IMR-90 (cell line): ENCODE measurements at regions not wholly inside any gene's neighbourhood (a gene's known extent, or its start where the extent isn't known, plus 50 kb on each side); places are given as distances from the start of the nearest gene placed in this dataset.

Experiments
- CEBPB ChIP-seq: IDR thresholded peaks from 2 replicates; pipeline ENCODE4 v1.6.1; 2012; ENCODE audit warnings: low read depth, low read length, improper control_type of control experiment
- MAZ ChIP-seq: IDR thresholded peaks from 2 replicates; pipeline ENCODE4 v1.6.1; 2012; ENCODE audit warnings: low read depth, mild to moderate bottlenecking, low read length, improper control_type of control experiment, moderate library complexity, borderline replicate concordance
- NFE2L2 ChIP-seq: fragments of 150-350 bp; IDR thresholded peaks from 2 replicates; pipeline ENCODE4 v1.6.1; 2016; ENCODE audit warnings: low read depth, mild to moderate bottlenecking, low read length
- RAD21 ChIP-seq: IDR thresholded peaks from 2 replicates; pipeline ENCODE4 v1.6.1; 2012; ENCODE audit warnings: low read length, improper control_type of control experiment
- RFX5 ChIP-seq: IDR thresholded peaks from 2 replicates; pipeline ENCODE4 v1.8.0; 2012; ENCODE audit warnings: low read depth, mild to moderate bottlenecking, low read length, moderate library complexity
- SMC3 ChIP-seq: fragments of 150-350 bp; IDR thresholded peaks from 2 replicates; pipeline ENCODE4 v1.6.1; 2016; ENCODE audit warnings: low read depth, mild to moderate bottlenecking, antibody characterized with exemption, low read length, moderate library complexity
- TF ChIP-seq, protein P1 (sequence below): conservative IDR thresholded peaks from 2 replicates; pipeline ENCODE4 v1.5.1; 2012; ENCODE audit warnings: mild to moderate bottlenecking, low read depth, low read length, improper control_type of control experiment
- TF ChIP-seq, protein P2 (sequence below): fragments of 150-350 bp; IDR thresholded peaks from 2 replicates; pipeline ENCODE4 v1.6.1; 2017; ENCODE audit warnings: mild to moderate bottlenecking, antibody characterized with exemption, low read length, low read depth
- TF ChIP-seq, protein P3 (sequence below): fragments of 150-350 bp; IDR thresholded peaks from 2 replicates; pipeline ENCODE4 v1.6.1; 2016; ENCODE audit warnings: low read depth, mild to moderate bottlenecking, low read length, moderate library complexity, borderline replicate concordance

DNA sequence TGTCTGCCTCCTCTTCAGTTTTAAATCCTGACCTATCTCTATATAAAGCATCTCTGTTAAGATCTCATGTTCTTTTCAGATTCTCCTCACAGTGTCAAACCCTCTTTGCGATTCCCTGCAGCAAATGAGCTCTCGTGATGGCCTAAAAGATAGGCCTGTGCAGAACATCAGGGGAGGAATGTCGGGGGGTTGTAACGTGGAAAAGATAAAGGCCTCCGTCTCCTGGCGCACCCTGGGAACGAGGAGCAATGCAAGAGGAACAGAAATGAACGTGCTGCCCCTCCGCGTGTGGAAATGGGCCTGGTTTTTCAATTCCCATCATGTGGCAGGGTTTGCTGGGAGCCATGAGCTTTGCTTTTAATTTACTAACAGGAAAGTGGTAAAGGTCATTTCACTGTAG, 285.0 kb upstream of the TPM1 start:
- TF ChIP-seq, protein P1, sequence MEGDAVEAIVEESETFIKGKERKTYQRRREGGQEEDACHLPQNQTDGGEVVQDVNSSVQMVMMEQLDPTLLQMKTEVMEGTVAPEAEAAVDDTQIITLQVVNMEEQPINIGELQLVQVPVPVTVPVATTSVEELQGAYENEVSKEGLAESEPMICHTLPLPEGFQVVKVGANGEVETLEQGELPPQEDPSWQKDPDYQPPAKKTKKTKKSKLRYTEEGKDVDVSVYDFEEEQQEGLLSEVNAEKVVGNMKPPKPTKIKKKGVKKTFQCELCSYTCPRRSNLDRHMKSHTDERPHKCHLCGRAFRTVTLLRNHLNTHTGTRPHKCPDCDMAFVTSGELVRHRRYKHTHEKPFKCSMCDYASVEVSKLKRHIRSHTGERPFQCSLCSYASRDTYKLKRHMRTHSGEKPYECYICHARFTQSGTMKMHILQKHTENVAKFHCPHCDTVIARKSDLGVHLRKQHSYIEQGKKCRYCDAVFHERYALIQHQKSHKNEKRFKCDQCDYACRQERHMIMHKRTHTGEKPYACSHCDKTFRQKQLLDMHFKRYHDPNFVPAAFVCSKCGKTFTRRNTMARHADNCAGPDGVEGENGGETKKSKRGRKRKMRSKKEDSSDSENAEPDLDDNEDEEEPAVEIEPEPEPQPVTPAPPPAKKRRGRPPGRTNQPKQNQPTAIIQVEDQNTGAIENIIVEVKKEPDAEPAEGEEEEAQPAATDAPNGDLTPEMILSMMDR: no peak
- TF ChIP-seq, protein P2, sequence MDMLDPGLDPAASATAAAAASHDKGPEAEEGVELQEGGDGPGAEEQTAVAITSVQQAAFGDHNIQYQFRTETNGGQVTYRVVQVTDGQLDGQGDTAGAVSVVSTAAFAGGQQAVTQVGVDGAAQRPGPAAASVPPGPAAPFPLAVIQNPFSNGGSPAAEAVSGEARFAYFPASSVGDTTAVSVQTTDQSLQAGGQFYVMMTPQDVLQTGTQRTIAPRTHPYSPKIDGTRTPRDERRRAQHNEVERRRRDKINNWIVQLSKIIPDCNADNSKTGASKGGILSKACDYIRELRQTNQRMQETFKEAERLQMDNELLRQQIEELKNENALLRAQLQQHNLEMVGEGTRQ: no peak
- TF ChIP-seq RAD21 (no peak), CEBPB (no peak), SMC3 (no peak), MAZ (no peak), RFX5 (no peak), NFE2L2 (no peak)
- TF ChIP-seq, protein P3, sequence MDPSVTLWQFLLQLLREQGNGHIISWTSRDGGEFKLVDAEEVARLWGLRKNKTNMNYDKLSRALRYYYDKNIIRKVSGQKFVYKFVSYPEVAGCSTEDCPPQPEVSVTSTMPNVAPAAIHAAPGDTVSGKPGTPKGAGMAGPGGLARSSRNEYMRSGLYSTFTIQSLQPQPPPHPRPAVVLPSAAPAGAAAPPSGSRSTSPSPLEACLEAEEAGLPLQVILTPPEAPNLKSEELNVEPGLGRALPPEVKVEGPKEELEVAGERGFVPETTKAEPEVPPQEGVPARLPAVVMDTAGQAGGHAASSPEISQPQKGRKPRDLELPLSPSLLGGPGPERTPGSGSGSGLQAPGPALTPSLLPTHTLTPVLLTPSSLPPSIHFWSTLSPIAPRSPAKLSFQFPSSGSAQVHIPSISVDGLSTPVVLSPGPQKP: no peak
